NCI-H345 (cell line): ENCODE measurements at regions not wholly inside any gene's neighbourhood (a gene's known extent, or its start where the extent isn't known, plus 50 kb on each side); places are given as distances from the start of the nearest gene placed in this dataset.

Experiments used
- DNase-seq: peaks from one replicate; lab custom pipeline; 2025; lab: John Stamatoyannopoulos, UW

GRCh38 chr1:244265507-244265906 is 186.2 kb downstream of the ADSS2 start:
- no peak for DNase-seq

- no peak for DNase-seq
These were observed 182.5 kb downstream of the ADSS2 start for GRCh38 chr1:244269169-244269568.

- DNase-seq, result no peak
These were observed 180.7 kb downstream of the ADSS2 start for GRCh38 chr1:244271004-244271403.

- DNase-seq, result no peak
These were observed 179.9 kb downstream of the ADSS2 start for GRCh38 chr1:244271691-244272308.

- DNase-seq, result peak; percentile 77
These were observed 179.0 kb downstream of the ADSS2 start for GRCh38 chr1:244272471-244273261.

GRCh38 chr1:244273262-244273844 is 178.4 kb downstream of the ADSS2 start:
- DNase-seq, result no peak

- DNase-seq, result no peak
These were observed 177.7 kb downstream of the ADSS2 start for GRCh38 chr1:244273845-244274619.

- DNase-seq, result no peak
These were observed 175.1 kb downstream of the ADSS2 start for GRCh38 chr1:244276646-244277045.

- DNase-seq, result no peak
These were observed 171.5 kb downstream of the ADSS2 start for GRCh38 chr1:244280201-244280600.

GRCh38 chr1:244280859-244281258 is 170.8 kb downstream of the ADSS2 start:
- DNase-seq, result no peak

GRCh38 chr1:244283772-244284171 is 167.9 kb downstream of the ADSS2 start:
- DNase-seq, result no peak

- no peak for DNase-seq
These were observed 167.0 kb downstream of the ADSS2 start for GRCh38 chr1:244284641-244285156.

- DNase-seq, result no peak
These were observed 165.4 kb downstream of the ADSS2 start for GRCh38 chr1:244286341-244286740.

GRCh38 chr1:244287726-244288125 is 164.0 kb downstream of the ADSS2 start:
- DNase-seq, result no peak

GRCh38 chr1:244288663-244289062 is 163.0 kb downstream of the ADSS2 start:
- no peak for DNase-seq

- no peak for DNase-seq
These were observed 161.5 kb downstream of the ADSS2 start for GRCh38 chr1:244289991-244290785.

GRCh38 chr1:244291236-244292201 is 160.2 kb downstream of the ADSS2 start:
- DNase-seq, result no peak

- DNase-seq, result no peak
These were observed 157.0 kb downstream of the ADSS2 start for GRCh38 chr1:244294599-244295224.

- no peak for DNase-seq
These were observed 155.7 kb downstream of the ADSS2 start for GRCh38 chr1:244296003-244296402.

GRCh38 chr1:244296447-244296846 is 155.3 kb downstream of the ADSS2 start:
- no peak for DNase-seq
